HepG2 (cell line): ENCODE measurements at regions not wholly inside any gene's neighbourhood (a gene's known extent, or its start where the extent isn't known, plus 50 kb on each side); places are given as distances from the start of the nearest gene placed in this dataset.

Experiments
- ATAC-seq: fragments of 200-7000 bp; cut with Tn5 transposase; 3 replicates; pipeline ENCODE4 v1.9.1; 2020; ENCODE audit warnings: mild to moderate bottlenecking, moderate library complexity
- BruUV-seq: library from RNA; stranded (reverse); fragments of 400-500 nt; replicated peaks from 2 replicates; lab custom pipeline; 2021; lab: Mats Ljungman, UMichigan
- CTCF ChIA-PET: fragments of 300-600 bp; formaldehyde crosslinking; extraction: SDS; loops from one replicate; lab custom pipeline; 2021; ENCODE audit warnings: low total read pairs, inconsistent platforms, low intra/inter-chr PET ratio; lab: Yijun Ruan, JAX
- POLR2A ChIA-PET: fragments of 350-600 bp; sonication (Branson Sonifier 250); formaldehyde crosslinking; loops from one replicate; lab custom pipeline; 2020; ENCODE audit warnings: antibody characterized with exemption, inconsistent platforms; lab: Yijun Ruan, JAX
- DNase-seq: peaks from one replicate; pipeline ENCODE4 v3.0.0-alpha.2; 2015; ENCODE audit warnings: low spot score
- FAIRE-seq: peaks from 3 replicates; lab custom pipeline; 2011; peaks lifted over from hg19 to GRCh38; lab: Jason Lieb, UNC
- H2AFZ ChIP-seq: one replicate; pipeline ENCODE4 v1.6.1; 2011; ENCODE audit warnings: low read length, inconsistent platforms
- H3K27ac ChIP-seq: fragments of 300-600 bp; 3 replicates; pipeline ENCODE4 v1.8.0; 2011; ENCODE audit warnings: mixed run types, mild to moderate bottlenecking, mixed read lengths, low read length, inconsistent platforms; ENCODE audit not compliant: insufficient read depth; ENCODE audit errors: extremely low read length
- H3K27me3 ChIP-seq, 2 experiments: fragments of 200-600 bp in 1 of 2; 2 replicates in 1 of 2; 3 replicates in 1 of 2; pipeline versions ENCODE4 v1.6.0 to v1.8.0; 2011; ENCODE audit warnings: low read length in 2 of 2, mild to moderate bottlenecking in 2 of 2, moderate library complexity in 2 of 2, inconsistent platforms in 1 of 2; ENCODE audit not compliant: insufficient read depth in 2 of 2, control insufficient read depth in 1 of 2
- H3K36me3 ChIP-seq, 2 experiments: fragments of 200-600 bp in 1 of 2; replicated peaks in 1 of 2; 2 replicates in 1 of 2; 3 replicates in 1 of 2; pipeline versions ENCODE4 v1.5.1 to v1.8.0; 2011; ENCODE audit warnings: low read length in 2 of 2, inconsistent platforms in 1 of 2; ENCODE audit not compliant: insufficient read depth in 2 of 2, control insufficient read depth in 1 of 2
- H3K4me1 ChIP-seq: 2 replicates; pipeline ENCODE4 v1.5.1; 2012; ENCODE audit warnings: low read length, inconsistent platforms; ENCODE audit not compliant: insufficient read depth
- H3K4me2 ChIP-seq: 2 replicates; pipeline ENCODE4 v1.6.0; 2011; ENCODE audit warnings: low read depth, low read length, inconsistent platforms
- H3K4me3 ChIP-seq, 3 experiments: fragments of 200-600 bp in 1 of 3; sonication (generic), shearing (Covaris generic) in 1 of 3; replicated peaks in 1 of 3; 2 replicates each; pipeline ENCODE4 v1.5.1; 2011 to 2016; ENCODE audit warnings: low read length in 3 of 3, inconsistent platforms in 2 of 3, low read depth in 2 of 3, mild to moderate bottlenecking in 2 of 3, control low read depth in 1 of 3, mixed read lengths in 1 of 3; ENCODE audit not compliant: insufficient read depth in 1 of 3
- H3K79me2 ChIP-seq: one replicate; pipeline ENCODE4 v1.6.1; 2011; ENCODE audit warnings: low read length, inconsistent platforms; ENCODE audit not compliant: insufficient read depth
- H3K9ac ChIP-seq: 2 replicates; pipeline ENCODE4 v1.6.0; 2011; ENCODE audit warnings: mild to moderate bottlenecking, low read depth, low read length, inconsistent platforms; ENCODE audit not compliant: insufficient read depth
- H3K9me3 ChIP-seq: 2 replicates; pipeline ENCODE4 v1.5.1; 2012; ENCODE audit warnings: mild to moderate bottlenecking, low read length
- H4K20me1 ChIP-seq: 2 replicates; pipeline ENCODE4 v1.6.0; 2011; ENCODE audit warnings: inconsistent platforms, mild to moderate bottlenecking, low read length, moderate library complexity; ENCODE audit not compliant: insufficient read depth
- ATF3 ChIP-seq: sonication (generic); formaldehyde crosslinking; IDR thresholded peaks from 2 replicates; pipeline ENCODE4 v1.4.0; 2020; ENCODE audit warnings: missing genetic modification reagents
- BATF2 ChIP-seq: sonication (generic); formaldehyde crosslinking; IDR thresholded peaks from 2 replicates; pipeline ENCODE4 v1.8.0; 2022; ENCODE audit warnings: mild to moderate bottlenecking, missing genetic modification reagents, moderate library complexity
- HHEX ChIP-seq: IDR thresholded peaks from 2 replicates; pipeline ENCODE4 v1.6.1; 2016; ENCODE audit warnings: control low read depth
- NR2C2 ChIP-seq: sonication (generic); formaldehyde crosslinking; IDR thresholded peaks from 2 replicates; pipeline ENCODE4 v1.4.0; 2020; ENCODE audit warnings: missing genetic modification reagents, mild to moderate bottlenecking, moderate library complexity, borderline replicate concordance
- PHF21A ChIP-seq: sonication (generic); formaldehyde crosslinking; IDR thresholded peaks from 2 replicates; pipeline ENCODE4 v1.5.0; 2020; ENCODE audit warnings: mild to moderate bottlenecking, missing genetic modification reagents
- PHF5A ChIP-seq: IDR thresholded peaks from one replicate; pipeline ENCODE4 v1.6.1; 2018; ENCODE audit warnings: low read depth, missing genetic modification reagents; ENCODE audit not compliant: unreplicated experiment
- PITX1 ChIP-seq: sonication (generic); formaldehyde crosslinking; IDR thresholded peaks from 2 replicates; pipeline ENCODE4 v1.5.1; 2020; ENCODE audit warnings: mild to moderate bottlenecking, missing genetic modification reagents
- POGZ ChIP-seq: sonication (generic); formaldehyde crosslinking; IDR thresholded peaks from 2 replicates; pipeline ENCODE4 v1.4.0; 2020; ENCODE audit warnings: mild to moderate bottlenecking, missing genetic modification reagents
- RBFOX2 ChIP-seq: fragments of 200-400 bp; formaldehyde crosslinking; IDR thresholded peaks from 2 replicates; pipeline ENCODE4 v1.6.1; 2017; ENCODE audit warnings: low read depth, mild to moderate bottlenecking, low read length
- ZFAT ChIP-seq: sonication (generic); formaldehyde crosslinking; conservative IDR thresholded peaks from 2 replicates; pipeline ENCODE4 v1.8.1; 2023; ENCODE audit warnings: missing genetic modification reagents, inconsistent platforms
- ZGPAT ChIP-seq: IDR thresholded peaks from 2 replicates; pipeline ENCODE4 v1.6.1; 2016; ENCODE audit warnings: mild to moderate bottlenecking
- ZHX2 ChIP-seq, 2 experiments: sonication (generic) in 1 of 2; formaldehyde crosslinking in 1 of 2; IDR thresholded peaks; 2 replicates each; pipeline versions ENCODE4 v1.6.1 to v1.9.0; 2014 to 2022; ENCODE audit warnings: antibody characterized with exemption in 1 of 2, borderline replicate concordance in 1 of 2, inconsistent platforms in 1 of 2, low read depth in 1 of 2, missing genetic modification reagents in 1 of 2
- ZNF451 ChIP-seq: sonication (generic); formaldehyde crosslinking; IDR thresholded peaks from 2 replicates; pipeline ENCODE4 v1.5.0; 2020; ENCODE audit warnings: mild to moderate bottlenecking, missing genetic modification reagents
- ZNF850 ChIP-seq: sonication (generic); formaldehyde crosslinking; conservative IDR thresholded peaks from 2 replicates; pipeline ENCODE4 v1.9.0; 2021; ENCODE audit warnings: mild to moderate bottlenecking, missing genetic modification reagents
- WGBS: methylation state at CpG from one replicate; pipeline ENCODE4 v1.1.6; 2017; ENCODE audit warnings: low lambda C conversion rate; 5-methylcytosine and 5-hydroxymethylcytosine counted together
- in situ Hi-C: cut with HindIII; loops from 2 replicates; pipeline ENCODE4 v1.10.0; 2017; ENCODE audit warnings: low pct_unique_long_range_greater_than_20kb; ENCODE audit not compliant: extremely low pct_ligation_motif_present
- intact Hi-C: fragments of 100-400 bp; cut with micrococcal nuclease; formaldehyde crosslinking; loops from one replicate; pipeline ENCODE4 v1.10.0; 2022; ENCODE audit not compliant: unreplicated experiment

GRCh38 chr19:34847393-34847792, 74.4 kb upstream of the ZNF599 start:
- no peak overlapping the region for H3K9ac ChIP-seq
- no peaks in the 10 kb centered on the region for H3K36me3 ChIP-seq
- no peak for TF ChIP-seq ATF3 (CRISPR knock-in tag)
- TF ChIP-seq BATF2 (CRISPR knock-in tag): no peak
- TF ChIP-seq HHEX (CRISPR knock-in tag): no peak
- no peak for TF ChIP-seq RBFOX2
- no peak for TF ChIP-seq ZHX2 (IDR thresholded peaks at IDR 0.05; ENCODE audit: low read depth)
- TF ChIP-seq ZHX2 (CRISPR knock-in tag; IDR thresholded peaks at IDR 0.05; ENCODE audit: borderline replicate concordance): no peak
- TF ChIP-seq ZNF451: no peak
- no peak for TF ChIP-seq ZNF850 (CRISPR knock-in tag)
- TF ChIP-seq ZGPAT: no peak
- TF ChIP-seq POGZ (CRISPR knock-in tag): no peak
- no peak for TF ChIP-seq NR2C2 (CRISPR knock-in tag)
- TF ChIP-seq PHF5A (CRISPR knock-in tag): no peak
- TF ChIP-seq PITX1 (CRISPR knock-in tag): no peak
- no peak for TF ChIP-seq PHF21A
- no peak for TF ChIP-seq ZFAT
- no peak overlapping the region for H3K4me2 ChIP-seq
- peaks cover 2% of the 10 kb centered on the region for H3K4me1 ChIP-seq
- ATAC-seq: no peak
- intact Hi-C loops (no loop called here), in situ Hi-C loops (no loop called here)
- H3K4me3 ChIP-seq: no peak overlapping the region
- H3K27ac ChIP-seq: no peak overlapping the region
- no peaks in the 10 kb centered on the region for H3K79me2 ChIP-seq
- CTCF ChIA-PET: no interaction called here
- no peak overlapping the region for H2AFZ ChIP-seq
- no peaks in the 10 kb centered on the region for H3K9me3 ChIP-seq
- 37% methylated on average over 6 of the region's 6 CpGs for WGBS
- no peak for FAIRE-seq
- 0 out of 5 replicates have a peak, but pooled peaks cover 0 to 4% of the 10 kb centered on the region in 2 experiments for H3K27me3 ChIP-seq
- H4K20me1 ChIP-seq: no peaks in the 10 kb centered on the region
- no TSS peak for BruUV-seq
- DNase-seq: no peak
- POLR2A ChIA-PET: no interaction called here
